ENCODE measurements at regions not wholly inside any gene's neighbourhood (a gene's known extent, or its start where the extent isn't known, plus 50 kb on each side); places are given as distances from the start of the nearest gene placed in this dataset.

- no peak for DNase-seq (ENCODE audit: low spot score)
Observed at GRCh38 chr2:238761868-238762267, 86.0 kb upstream of the TWIST2 start.

GRCh38 chr2:238763471-238763995 lies 84.4 kb upstream of the TWIST2 start:
- no peak for DNase-seq (ENCODE audit: low spot score)

GRCh38 chr2:238765590-238765989 lies 82.3 kb upstream of the TWIST2 start:
- no peak for DNase-seq (ENCODE audit: low spot score)

DNA sequence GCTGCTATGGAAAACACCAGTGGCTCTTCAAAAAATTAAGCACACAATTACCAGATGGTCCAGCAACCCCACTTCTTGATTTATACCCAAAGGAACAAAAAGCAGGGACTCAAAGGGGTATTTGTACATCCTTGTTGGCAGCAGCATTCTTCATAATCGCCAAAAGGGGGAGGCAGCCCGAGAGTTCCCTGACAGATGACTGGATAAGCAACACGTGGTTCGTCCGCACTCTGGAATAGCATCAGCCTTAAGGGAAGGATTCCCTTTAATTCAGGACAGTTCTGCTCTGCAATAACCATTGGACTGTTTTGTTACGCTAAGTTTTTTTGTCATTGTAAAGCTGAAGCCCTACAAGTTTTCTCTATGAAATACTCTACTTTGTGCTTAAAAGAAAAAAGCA lies 76.7 kb upstream of the TWIST2 start:
- no peak for DNase-seq (ENCODE audit: low spot score)

GRCh38 chr2:238771639-238772038 lies 76.2 kb upstream of the TWIST2 start:
- DNase-seq (ENCODE audit: low spot score) = no peak

- no peak for DNase-seq (ENCODE audit: low spot score)
Observed at GRCh38 chr2:238772635-238773297, 75.1 kb upstream of the TWIST2 start.

DNA sequence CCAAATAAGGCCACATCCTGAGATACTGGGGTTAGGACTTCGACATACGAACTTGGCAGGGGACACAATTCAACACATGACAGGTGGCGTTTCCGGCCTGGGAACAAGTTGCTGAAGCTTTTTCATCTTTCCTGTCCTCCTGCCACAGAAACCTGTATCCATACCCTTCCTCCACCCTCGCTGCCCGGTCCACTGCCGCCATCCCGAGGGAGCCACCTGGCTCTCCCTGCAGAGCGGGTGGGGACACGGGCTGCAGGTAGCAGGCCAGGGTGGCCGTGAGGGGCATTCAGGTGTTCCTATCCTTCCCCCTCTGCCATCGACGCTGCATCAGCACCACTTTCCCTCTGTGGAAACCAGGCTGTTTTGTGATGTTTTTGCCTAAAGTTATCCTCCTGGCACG lies 74.4 kb upstream of the TWIST2 start:
- DNase-seq (ENCODE audit: low spot score) = no peak

DNA sequence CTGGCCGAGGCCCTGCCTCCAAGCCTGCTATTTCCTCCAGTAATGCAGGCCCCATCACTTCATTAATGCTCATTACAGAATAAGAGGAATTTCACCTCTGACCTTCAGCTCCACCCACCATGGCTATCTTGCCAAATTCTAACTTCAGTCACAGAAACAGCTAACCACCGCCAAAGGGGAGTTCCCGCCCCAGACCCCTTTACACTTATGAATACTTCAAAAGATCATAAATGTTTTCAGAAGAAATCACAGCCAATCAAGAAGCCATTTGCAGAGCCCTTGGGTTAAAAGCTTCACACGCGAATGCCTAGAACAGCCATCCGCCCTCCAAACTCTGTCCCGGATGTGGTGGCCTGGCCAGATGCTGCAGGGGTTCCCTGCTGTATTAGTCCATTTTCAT lies 73.8 kb upstream of the TWIST2 start:
- no peak for DNase-seq (ENCODE audit: low spot score)

DNA sequence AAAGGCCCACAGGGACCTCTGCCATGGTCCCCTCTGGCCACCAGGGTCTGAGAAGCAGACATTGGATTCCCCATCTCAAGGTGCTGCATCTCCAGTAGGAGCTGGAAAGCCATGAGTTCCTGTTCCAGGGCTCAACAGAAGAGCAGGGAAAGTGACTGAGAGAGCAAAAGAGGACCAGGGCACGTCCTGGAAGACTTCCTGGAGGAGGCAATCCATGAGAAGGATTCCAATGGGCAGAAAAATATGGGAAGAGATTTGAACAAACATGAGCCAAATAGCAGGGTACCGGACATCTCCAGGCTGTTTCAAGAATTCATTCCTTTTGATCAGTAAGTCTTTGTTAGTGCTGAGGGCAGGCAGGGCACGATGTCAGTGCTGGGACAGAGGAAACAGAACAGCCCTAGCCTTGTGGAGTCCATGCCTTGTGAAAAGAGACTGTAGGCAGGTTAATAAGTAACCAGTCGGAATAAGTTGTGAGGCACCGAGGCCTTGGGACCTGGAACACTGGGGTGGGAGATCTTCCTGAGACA lies 72.8 kb upstream of the TWIST2 start:
- DNase-seq (ENCODE audit: low spot score) = no peak

DNA sequence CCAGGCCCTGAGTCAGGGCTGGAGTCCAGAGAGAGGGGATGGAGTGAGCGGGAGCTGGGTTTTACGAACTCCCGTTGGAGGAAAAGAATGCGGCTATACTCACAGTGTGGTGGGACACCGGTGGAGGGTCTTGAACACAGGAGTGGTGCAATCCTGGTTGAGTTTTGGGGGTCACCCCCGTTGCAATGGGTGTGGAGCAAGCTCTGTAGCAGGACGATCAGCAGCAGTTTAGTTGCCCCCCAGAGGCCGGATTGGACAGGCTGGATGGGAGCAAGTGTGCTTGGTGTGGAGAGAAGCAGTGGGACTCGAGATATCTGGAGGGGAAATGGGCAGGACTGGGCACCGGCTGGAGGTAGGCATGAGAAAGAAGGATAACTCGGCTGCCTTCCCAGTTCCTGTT lies 72.3 kb upstream of the TWIST2 start:
- DNase-seq (ENCODE audit: low spot score) = no peak

DNA sequence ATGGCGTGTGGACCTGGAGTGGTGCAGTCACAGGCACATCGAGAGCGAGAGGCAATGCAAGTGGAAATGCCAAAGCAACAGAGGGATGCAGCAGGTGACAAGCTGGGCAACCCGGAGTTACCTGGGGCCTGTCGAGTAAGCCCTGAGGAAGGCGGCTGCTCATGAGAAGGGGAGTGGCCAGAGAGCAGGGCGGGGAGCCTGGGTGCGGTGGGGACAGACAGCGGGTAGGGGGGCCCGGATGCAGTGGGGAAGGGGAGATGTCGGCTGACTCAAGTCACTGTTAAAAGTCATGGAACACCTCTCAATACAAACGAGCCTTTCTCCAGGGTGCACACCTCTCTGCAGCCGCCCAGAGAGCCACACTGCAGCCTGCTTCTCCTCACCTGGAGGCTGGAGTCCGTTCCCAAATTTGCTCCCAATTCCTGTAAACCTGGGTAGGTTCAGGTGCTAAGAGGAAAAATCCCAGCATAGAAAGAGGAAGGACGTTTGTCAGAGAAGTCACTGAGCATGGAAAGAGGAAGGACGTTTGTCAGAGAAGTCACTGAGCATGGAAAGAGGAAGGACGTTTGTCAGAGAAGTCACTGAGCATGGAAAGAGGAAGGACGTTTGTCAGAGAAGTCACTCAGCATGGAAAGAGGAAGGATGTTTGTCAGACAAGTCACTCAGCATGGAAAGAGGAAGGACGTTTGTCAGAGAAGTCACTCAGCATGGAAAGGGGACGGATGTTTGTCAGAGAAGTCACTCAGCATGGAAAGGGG lies 71.7 kb upstream of the TWIST2 start:
- peak; percentile 2 for DNase-seq (ENCODE audit: low spot score)

GRCh38 chr2:238776761-238777046 lies 71.2 kb upstream of the TWIST2 start:
- peak; percentile 6 for DNase-seq (ENCODE audit: low spot score)

DNA sequence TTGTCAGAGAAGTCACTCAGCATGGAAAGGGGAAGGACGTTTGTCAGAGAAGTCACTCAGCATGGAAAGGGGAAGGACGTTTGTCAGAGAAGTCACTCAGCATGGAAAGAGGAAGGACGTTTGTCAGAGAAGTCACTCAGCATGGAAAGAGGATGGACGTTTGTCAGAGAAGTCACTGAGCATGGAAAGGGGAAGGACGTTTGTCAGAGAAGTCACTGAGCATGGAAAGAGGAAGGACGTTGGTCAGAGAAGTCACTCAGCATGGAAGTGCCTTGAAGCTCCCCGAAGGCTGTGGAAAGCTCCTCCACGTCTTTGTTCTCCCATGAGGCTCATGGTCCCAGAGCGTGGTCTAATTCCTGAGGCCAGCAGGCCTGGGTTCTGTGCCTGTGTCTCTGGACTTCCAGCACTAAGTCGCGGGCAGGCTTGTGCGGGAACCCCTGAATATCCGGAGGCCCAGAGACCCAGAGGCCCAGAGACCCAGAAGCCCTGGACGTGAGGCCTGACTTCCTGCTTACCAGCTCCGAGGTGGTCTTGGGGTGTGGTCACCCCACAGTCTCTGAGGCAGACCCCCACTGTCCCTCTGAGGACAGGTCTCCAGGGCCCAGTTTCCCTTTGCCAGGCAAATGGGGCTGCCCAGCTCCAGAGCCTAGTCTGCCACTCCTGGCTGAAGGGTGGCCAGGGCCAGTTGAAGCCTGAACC lies 70.4 kb upstream of the TWIST2 start:
- peak; percentile 16 for DNase-seq (ENCODE audit: low spot score)

DNA sequence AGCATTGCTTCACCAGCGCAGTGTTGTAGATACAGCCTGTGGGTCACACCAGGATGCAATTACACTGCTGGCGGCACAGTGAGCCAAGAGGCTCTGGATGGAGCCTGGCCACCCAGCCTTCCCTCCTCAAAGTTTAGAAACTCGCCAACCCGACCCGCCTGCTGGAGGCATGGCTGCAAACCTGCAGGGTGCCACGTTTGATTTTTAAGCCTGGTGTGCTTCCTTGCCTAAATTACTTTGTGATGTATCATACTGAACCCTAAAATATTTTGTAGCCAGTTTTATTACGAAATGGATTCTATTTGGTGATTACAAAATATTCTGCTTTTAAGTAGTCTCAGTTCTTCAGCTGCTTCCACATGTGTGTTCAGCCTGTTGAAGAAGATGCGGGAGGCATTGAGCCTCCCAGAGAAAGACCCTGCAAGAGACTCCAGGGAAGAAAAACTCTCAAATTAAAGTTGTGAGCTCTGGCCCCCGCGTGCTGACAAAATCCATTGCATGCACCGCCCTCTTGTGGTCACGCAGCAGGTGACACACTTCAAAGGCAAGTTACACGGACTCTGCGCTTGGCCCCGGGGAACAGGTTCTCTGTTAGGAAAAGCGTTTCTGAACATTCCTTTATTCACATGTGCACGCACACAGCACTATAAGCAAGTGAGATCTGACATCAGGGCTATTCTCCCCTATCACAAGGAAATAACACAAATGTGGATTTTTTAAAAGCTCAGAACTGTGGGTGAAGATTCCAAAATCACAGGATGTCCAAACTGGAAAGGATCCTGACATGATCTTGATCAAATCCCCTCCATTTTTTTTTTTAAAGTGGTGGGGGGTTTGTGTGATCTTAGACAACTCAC lies 63.0 kb upstream of the TWIST2 start:
- DNase-seq (ENCODE audit: low spot score) = peak; percentile 53

GRCh38 chr2:238785528-238785860 lies 62.4 kb upstream of the TWIST2 start:
- DNase-seq (ENCODE audit: low spot score) = no peak

DNA sequence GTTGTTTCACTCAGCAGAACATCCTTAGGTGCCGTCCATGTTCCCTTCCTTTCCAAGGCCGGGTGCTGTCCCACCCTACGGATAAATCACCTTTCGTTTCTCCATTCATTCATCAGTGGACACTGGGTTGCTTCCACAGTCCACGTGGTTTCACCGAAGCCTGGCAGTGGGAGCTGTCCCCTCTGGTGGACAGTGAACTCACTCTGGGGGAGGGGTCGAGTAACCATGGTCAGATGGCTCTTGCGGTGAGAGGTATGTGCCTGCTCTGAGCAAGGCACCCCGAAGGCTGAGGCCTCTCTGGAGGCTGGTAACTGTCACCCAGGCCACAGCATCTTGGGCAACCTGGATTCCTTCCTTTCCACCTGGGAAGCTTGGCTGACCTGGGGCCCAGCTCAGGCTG lies 61.5 kb upstream of the TWIST2 start:
- no peak for DNase-seq (ENCODE audit: low spot score)

DNA sequence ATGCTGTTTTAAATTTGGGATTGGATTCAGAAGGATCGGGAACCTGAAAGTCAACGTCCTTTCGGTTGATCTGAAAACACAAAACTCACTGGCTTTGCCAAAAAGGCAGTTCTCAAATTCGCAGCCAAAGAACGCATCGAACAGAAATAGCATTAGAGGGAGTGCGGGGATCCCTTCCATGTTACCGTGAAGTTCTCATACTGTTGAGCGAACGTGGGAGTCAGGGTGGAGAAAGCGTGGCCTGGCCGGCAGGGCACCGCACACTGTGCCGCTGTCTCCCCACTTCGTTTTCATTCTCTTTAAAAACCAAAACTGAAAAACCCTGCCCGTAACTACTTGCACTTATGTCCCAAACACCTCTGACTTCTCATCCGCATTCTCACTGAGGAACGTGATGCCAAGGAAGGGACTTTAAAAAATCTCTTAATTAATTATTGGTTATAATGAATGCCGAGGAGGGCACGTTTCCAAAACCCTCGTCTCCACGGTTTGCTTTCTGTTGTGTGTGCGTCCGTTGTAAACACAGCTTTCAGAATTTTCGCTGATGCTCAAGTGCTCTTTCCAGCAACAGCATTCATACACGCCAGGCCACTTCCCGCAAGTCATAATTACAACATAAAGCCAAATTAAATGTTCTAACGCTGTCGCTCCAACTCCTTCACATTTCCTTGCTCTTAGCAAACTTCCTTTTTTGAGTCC lies 60.9 kb upstream of the TWIST2 start:
- DNase-seq (ENCODE audit: low spot score) = no peak

DNA sequence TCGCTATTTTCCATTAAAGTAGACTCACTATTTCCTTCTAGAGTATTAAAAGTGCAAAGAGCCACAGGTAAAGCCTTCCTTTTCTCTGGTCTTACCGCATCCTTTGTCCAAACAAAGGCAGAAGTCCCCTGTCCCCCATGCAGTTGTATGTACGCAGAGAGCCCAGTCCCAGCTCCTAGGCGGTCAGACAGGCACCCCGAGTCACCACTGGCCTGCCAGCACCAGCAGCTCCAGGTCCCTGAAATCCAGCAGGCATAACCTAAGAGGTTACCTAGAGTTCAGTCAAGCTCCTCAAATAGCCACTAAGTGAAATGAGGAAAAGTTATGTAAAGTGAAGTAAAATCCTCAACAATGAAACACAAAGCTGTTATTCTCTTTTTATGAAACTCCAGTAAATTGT lies 60.4 kb upstream of the TWIST2 start:
- DNase-seq (ENCODE audit: low spot score) = no peak

GRCh38 chr2:238789317-238789806 lies 58.5 kb upstream of the TWIST2 start:
- DNase-seq (ENCODE audit: low spot score) = no peak

- DNase-seq (ENCODE audit: low spot score) = no peak
Observed at GRCh38 chr2:238790126-238790832, 57.6 kb upstream of the TWIST2 start.

DNA sequence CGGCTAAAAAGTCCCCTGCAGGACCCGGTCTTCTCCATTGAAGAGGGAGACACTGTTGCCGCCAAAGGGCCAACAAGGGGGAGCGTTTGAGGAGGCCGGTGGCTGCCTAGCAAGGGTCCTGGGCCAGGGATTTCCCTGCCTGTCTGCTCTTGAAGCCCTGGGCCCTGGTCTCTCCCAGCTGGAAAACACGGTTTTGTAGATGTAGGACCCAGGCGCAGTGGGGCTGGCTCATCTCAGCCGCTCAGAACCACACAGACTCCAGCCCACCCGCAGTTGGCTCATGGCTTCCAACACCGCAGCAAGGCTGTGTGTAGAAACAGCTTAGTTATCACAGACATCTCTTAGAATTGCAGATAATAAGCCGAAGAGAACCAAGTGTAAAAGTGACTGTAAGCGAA lies 57.1 kb upstream of the TWIST2 start:
- DNase-seq (ENCODE audit: low spot score) = no peak

Data from NAMALWA (cell line).